SHP77 (cell line): ENCODE measurements at regions not wholly inside any gene's neighbourhood (a gene's known extent, or its start where the extent isn't known, plus 50 kb on each side); places are given as distances from the start of the nearest gene placed in this dataset.
"Not testable (repeated sequence)": the region's sequence is repeated elsewhere in the genome, so short reads cannot be mapped to it uniquely, and the experiment has no call there.

Experiments used
- DNase-seq, 2 experiments: peaks; one replicate each; lab custom pipeline; 2025; lab: John Stamatoyannopoulos, UW

GRCh38 chrX:150238632-150239382, 124.3 kb upstream of the MAMLD1 start:
- no peak for DNase-seq

- no peak for DNase-seq
Measured at GRCh38 chrX:150239946-150240642, 123.0 kb upstream of the MAMLD1 start.

GRCh38 chrX:150240643-150240970, 122.5 kb upstream of the MAMLD1 start:
- no peak for DNase-seq

GRCh38 chrX:150253959-150254620, 109.0 kb upstream of the MAMLD1 start:
- DNase-seq, result no peak

GRCh38 chrX:150254909-150255308, 108.2 kb upstream of the MAMLD1 start:
- no peak for DNase-seq

- DNase-seq, result no peak
Measured at GRCh38 chrX:150255441-150256296, 107.4 kb upstream of the MAMLD1 start.

- no peak for DNase-seq
Measured at GRCh38 chrX:150256297-150256650, 106.8 kb upstream of the MAMLD1 start.

- DNase-seq, result no peak
Measured at GRCh38 chrX:150257353-150258175, 105.6 kb upstream of the MAMLD1 start.

GRCh38 chrX:150258176-150258425, 105.0 kb upstream of the MAMLD1 start:
- DNase-seq, result no peak

GRCh38 chrX:150258463-150259430, 104.4 kb upstream of the MAMLD1 start:
- no peak for DNase-seq

GRCh38 chrX:150262456-150262855, 100.7 kb upstream of the MAMLD1 start:
- no peak for DNase-seq

GRCh38 chrX:150268839-150269355, 94.2 kb upstream of the MAMLD1 start:
- no peak for DNase-seq

GRCh38 chrX:150269605-150270254, 93.4 kb upstream of the MAMLD1 start:
- DNase-seq, result no peak

GRCh38 chrX:150270622-150271021, 92.5 kb upstream of the MAMLD1 start:
- DNase-seq, result no peak

- DNase-seq, result not testable (repeated sequence)
Measured at GRCh38 chrX:150273575-150274294, 89.4 kb upstream of the MAMLD1 start.

- no peak for DNase-seq
Measured at GRCh38 chrX:150282953-150283352, 80.2 kb upstream of the MAMLD1 start.

GRCh38 chrX:150291014-150291413, 72.1 kb upstream of the MAMLD1 start:
- no peak for DNase-seq

GRCh38 chrX:150293311-150294013, 69.7 kb upstream of the MAMLD1 start:
- no peak for DNase-seq
